ENCODE measurements at regions not wholly inside any gene's neighbourhood (a gene's known extent, or its start where the extent isn't known, plus 50 kb on each side); places are given as distances from the start of the nearest gene placed in this dataset.

DNA sequence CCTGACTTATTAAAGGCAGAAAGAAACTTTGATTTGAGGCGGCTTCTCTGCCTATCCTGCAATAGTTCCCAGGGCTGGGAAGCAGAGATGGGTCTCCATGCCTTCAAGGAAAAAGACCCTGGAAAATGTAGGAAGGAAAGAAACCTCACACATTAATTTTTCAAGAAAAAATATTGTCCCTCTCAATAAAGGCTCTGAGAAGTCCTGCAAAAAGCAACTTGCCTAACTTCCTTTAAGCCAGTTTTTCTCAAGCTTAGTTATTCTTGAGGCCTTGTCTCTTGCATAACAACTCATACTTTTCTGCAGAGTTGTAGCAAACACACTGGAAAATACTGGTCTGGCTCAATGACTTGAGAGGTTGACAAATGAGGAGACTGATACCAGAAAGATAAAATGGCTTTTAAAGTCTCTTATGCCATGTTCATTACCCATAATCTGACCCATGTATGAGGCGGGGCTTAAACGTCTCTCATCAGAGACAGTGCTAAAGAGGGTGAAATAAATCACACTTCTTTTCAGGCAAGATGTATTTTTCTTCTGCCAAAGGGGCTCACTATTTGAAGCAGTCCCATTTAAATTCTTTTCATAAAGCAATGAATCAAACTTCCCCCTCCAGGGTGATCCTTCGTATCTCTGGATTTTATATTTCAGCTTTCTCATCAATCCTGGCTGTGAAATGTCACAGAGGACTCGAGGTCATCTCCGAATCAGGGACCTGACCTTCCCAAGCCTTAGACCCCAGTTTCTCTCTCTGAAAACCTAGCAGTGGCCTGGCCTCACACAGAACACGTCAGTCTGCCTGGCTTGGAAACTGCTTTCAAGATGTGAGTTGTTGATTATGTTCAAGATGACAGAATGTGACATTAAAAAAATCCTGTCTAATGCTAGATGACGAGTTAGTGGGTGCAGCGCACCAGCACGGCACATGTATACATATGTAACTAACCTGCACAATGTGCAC is 82.3 kb upstream of the KCNG1 start:
- Mint-ChIP-seq H3K27ac (no peak overlapping the region), H3K27me3 (ENCODE audit: low read depth) (no peaks in the 10 kb centered on the region), H3K4me1 (ENCODE audit: low read depth) (no peaks in the 10 kb centered on the region), H3K4me3 (no peak overlapping the region), H3K9me3 (no peaks in the 10 kb centered on the region), H3K36me3 (ENCODE audit: low read depth) (no peaks in the 10 kb centered on the region)

DNA sequence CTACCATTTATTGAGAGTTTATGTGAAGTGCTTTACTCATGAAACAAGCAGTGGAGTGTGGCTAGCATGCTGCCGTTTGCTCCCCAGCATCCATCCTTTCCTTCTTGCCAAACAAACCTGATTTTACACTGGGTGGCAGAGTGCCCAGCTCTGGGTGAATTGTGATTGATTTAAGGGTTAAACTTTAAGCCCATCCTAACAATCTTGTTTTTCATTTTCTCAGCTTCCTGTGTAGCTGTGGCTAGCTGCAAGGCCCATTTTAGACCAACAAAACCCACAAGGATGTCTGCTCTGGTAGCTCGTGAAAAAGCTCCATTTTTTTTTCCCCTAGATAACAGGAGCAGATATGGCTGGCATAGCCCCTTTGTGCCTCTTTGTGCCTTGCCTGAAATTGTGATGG is 77.7 kb upstream of the KCNG1 start:
- peaks cover 15% of the 10 kb centered on the region for H3K27me3 Mint-ChIP-seq (ENCODE audit: low read depth)
- no peaks in the 10 kb centered on the region for H3K9me3 Mint-ChIP-seq
- no peaks in the 10 kb centered on the region for H3K4me1 Mint-ChIP-seq (ENCODE audit: low read depth)
- no peaks in the 10 kb centered on the region for H3K36me3 Mint-ChIP-seq (ENCODE audit: low read depth)
- no peak overlapping the region for H3K27ac Mint-ChIP-seq
- no peak overlapping the region for H3K4me3 Mint-ChIP-seq

DNA sequence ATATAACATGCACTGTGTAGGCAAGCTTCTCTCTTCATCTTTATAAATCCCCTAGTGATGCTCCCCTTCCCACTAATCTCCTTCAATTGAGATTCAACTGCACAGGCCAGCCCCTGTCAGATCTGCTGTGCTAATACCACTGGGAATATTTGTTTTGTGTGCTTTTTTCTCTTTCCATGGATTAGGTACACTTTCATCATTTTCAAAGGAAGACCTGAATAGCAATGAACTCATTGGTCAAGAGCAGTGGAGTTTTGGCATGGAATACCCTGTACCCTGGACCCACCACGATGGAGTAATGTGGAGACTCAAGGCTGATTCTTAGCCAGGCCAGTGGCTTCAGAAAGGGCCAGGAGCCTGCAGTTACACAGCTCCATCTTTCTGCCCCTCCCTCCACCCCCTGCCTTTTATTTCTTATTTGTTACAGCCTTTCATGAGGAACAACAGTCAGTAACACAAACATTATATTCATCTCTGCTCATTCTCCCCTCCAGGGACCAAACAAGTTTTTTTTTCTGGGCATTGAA is 75.4 kb upstream of the KCNG1 start:
- Mint-ChIP-seq H3K36me3 (ENCODE audit: low read depth) (no peaks in the 10 kb centered on the region), H3K4me1 (ENCODE audit: low read depth) (no peaks in the 10 kb centered on the region)

DNA sequence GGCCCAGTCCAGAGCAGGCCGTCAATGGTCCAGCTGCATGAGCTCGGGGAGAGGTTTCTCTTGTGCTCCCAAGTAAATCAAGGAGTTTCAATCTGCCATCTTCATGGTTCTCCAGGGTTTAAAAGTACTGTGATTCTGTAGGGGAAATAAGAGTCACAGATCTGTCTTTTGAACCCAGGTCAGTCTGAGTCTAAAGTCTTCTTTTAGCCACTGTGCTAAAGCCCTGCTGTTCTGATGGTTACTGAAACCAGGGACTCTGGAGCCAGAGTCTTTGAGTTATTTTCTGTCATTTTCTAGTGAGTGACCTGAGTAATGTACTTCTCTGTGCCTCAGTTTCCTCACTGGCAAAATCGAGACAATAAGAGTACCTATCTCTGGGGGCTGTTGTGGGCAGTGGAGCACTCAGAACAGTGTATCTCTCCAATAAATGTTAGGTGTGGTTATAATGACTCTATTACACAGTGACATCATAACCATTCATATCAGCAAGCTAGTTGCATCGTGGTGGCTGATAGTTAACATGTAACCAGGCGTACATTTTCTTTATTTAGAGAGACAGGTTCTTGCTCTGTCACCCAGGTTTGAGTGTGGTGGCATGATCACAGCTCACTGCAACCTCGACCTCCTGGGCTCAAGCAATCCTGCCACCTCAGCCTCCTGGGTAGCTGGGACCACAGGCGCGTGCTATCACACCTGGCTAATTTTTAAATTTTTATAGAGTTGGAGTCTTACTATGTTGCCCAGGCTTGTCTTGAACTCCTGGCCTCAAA is 74.6 kb upstream of the KCNG1 start:
- Mint-ChIP-seq H3K27ac (no peak overlapping the region), H3K4me3 (no peak overlapping the region), H3K27me3 (ENCODE audit: low read depth) (peaks cover 32% of the 10 kb centered on the region), H3K36me3 (ENCODE audit: low read depth) (no peaks in the 10 kb centered on the region), H3K9me3 (no peaks in the 10 kb centered on the region), H3K4me1 (ENCODE audit: low read depth) (peaks cover under 1% of the 10 kb centered on the region)

More for the DNA sequence above, 75.4 kb upstream of the KCNG1 start:
- Mint-ChIP-seq H3K27me3 (ENCODE audit: low read depth) (peaks cover 24% of the 10 kb centered on the region), H3K4me3 (no peak overlapping the region), H3K9me3 (no peaks in the 10 kb centered on the region), H3K27ac (no peak overlapping the region)

DNA sequence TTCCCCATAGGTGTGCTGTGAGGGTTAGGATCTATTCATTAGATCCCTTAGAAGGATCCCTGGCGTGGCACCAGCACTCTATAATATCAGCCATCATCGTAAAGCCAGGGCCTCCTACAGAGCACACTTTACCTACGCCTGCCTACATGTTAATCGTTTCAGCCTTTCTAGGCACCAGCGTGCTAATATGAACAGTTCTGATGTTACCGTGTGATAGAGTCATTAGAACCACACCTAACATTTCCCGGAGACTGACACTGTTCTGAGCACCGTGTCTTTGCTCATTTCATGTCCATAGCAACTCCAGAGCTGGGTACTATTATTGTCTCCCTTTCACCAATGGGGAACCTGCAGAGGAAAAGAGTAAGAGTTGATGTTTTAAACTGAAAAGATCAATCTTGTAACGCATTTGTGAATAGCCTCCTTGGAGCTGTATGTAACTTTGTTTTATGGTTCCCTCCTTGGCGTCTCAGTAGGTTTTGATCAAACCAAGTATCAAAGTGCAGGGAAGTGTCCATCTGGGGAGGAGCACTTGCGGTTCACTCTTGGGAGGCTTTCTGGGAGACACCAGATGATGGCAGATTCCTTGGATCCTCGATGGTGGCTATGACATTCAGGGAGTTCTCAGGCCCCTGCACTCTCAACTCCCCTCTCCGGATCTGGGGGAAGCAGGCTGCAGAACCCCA is 73.8 kb upstream of the KCNG1 start:
- peaks cover 3% of the 10 kb centered on the region for H3K4me1 Mint-ChIP-seq (ENCODE audit: low read depth)
- no peak overlapping the region for H3K27ac Mint-ChIP-seq
- H3K27me3 Mint-ChIP-seq (ENCODE audit: low read depth), result peaks cover 40% of the 10 kb centered on the region
- no peaks in the 10 kb centered on the region for H3K36me3 Mint-ChIP-seq (ENCODE audit: low read depth)
- H3K4me3 Mint-ChIP-seq, result no peak overlapping the region
- H3K9me3 Mint-ChIP-seq, result no peaks in the 10 kb centered on the region

DNA sequence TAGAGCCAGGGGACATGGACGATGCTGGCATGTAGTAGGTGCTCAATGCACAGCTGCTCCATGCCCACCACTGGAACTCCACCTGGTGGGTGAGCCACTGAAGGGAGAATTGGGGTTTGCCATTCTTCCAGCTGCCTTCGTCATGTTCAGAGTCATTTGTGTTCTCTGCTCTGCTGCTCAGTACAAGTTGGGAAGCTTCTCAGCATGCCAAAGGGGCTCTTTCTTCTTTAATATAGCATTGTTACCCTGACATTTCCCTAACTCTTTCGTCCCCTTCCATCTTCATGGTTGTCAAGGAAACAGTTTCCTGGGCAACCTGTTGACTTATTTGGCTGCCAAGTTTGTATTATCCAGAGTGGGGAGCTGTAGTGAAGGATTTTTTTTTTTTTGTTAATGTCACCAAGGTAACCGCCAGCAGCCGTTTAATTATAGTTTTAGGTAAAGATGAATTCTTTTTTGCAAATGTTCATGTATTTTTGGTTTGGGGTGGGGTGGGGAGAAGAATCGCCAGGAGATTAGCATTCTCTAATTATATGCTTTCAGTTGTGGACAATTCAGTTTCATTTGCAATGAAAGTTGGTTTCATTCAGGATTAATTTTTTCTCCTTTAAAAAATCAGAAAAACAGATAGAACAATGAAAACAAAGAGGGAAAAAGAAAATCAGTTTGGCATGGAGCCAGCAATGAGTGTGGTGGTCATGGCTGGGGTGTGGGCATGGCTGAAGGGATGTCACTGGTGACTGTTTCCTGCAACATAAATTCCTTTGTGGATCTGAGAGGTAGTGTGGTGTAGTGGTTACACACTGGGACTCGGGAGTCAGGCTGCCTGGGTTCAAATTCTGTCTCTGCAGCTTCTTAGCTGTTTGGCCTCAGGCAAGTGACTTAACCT is 73.0 kb upstream of the KCNG1 start:
- H3K9me3 Mint-ChIP-seq, result no peaks in the 10 kb centered on the region
- H3K4me3 Mint-ChIP-seq, result no peak overlapping the region
- H3K27ac Mint-ChIP-seq, result no peak overlapping the region
- H3K27me3 Mint-ChIP-seq (ENCODE audit: low read depth), result peaks cover 49% of the 10 kb centered on the region
- H3K36me3 Mint-ChIP-seq (ENCODE audit: low read depth), result no peaks in the 10 kb centered on the region
- peaks cover 3% of the 10 kb centered on the region for H3K4me1 Mint-ChIP-seq (ENCODE audit: low read depth)

DNA sequence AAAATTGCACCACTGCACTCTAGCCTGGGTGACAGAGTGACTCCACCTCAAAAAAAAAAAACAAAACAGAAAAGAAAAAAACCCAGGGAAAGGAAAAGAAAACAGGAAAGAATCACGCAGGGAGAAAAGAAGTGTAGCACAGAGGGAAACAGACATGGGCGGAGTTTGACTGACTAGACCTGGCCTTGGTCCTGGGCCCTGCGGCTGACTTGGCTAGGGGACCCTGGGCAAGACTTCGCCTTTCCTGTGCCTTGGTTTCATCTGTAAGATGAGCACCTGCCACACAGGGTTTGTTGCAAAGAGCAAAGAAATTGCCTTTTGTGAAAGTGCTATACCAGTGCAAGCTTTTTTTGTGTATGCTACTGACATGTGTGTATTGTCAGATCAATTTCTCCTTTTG is 71.3 kb upstream of the KCNG1 start:
- Mint-ChIP-seq H3K9me3 (no peaks in the 10 kb centered on the region), H3K27ac (no peak overlapping the region), H3K4me3 (no peak overlapping the region), H3K27me3 (ENCODE audit: low read depth) (peaks cover 45% of the 10 kb centered on the region), H3K4me1 (ENCODE audit: low read depth) (peaks cover 3% of the 10 kb centered on the region), H3K36me3 (ENCODE audit: low read depth) (no peaks in the 10 kb centered on the region)

DNA sequence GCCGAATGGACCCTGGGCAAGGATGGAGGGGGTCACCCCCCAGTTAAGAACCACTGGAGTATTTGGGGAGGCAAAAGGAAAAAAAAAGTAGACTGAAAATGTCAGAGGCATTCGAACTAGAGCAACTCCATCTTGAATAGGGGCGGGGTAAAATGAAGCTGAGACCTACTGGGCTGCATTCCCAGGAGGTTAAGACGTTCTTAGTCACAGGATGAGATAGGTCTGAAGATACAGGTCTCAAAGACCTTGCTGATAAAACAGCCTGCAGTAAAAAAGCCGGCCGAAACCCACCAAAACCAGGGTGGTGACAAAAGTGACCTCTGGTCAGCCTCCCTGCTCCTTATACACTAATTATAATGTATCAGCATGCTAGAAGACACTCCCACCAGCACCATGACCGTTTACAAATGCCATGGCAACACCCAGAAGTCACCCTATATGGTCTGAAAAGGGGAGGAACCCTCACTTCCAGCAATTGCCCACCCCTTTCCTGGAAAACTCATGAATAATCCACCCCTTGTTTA is 70.4 kb upstream of the KCNG1 start:
- H3K9me3 Mint-ChIP-seq, result no peaks in the 10 kb centered on the region
- H3K27ac Mint-ChIP-seq, result no peak overlapping the region
- peaks cover 45% of the 10 kb centered on the region for H3K27me3 Mint-ChIP-seq (ENCODE audit: low read depth)
- H3K4me1 Mint-ChIP-seq (ENCODE audit: low read depth), result peaks cover 3% of the 10 kb centered on the region
- H3K36me3 Mint-ChIP-seq (ENCODE audit: low read depth), result no peaks in the 10 kb centered on the region
- no peak overlapping the region for H3K4me3 Mint-ChIP-seq

DNA sequence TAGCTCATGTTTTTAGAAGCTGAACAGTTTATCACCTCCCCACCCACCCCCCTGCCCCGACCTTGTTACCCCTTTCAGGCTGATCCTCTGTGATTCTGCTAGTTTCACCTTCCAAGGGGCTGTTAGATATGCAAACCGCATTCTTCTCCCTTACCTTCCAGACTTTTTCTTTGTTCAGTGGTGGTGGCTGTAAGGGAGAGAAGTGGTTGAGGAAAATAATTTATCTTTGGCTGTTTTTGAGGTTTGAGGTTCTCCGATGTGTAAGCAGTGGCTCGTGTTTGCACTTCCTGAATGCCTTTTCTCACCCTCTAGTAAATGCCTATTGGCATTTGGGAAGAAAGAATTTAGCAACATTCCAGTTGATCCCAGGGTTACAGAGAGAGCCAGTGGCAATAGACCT is 69.4 kb upstream of the KCNG1 start:
- Mint-ChIP-seq H3K4me3 (no peak overlapping the region), H3K9me3 (no peaks in the 10 kb centered on the region), H3K4me1 (ENCODE audit: low read depth) (peaks cover 3% of the 10 kb centered on the region), H3K27ac (no peak overlapping the region), H3K36me3 (ENCODE audit: low read depth) (no peaks in the 10 kb centered on the region), H3K27me3 (ENCODE audit: low read depth) (peaks cover 47% of the 10 kb centered on the region)

DNA sequence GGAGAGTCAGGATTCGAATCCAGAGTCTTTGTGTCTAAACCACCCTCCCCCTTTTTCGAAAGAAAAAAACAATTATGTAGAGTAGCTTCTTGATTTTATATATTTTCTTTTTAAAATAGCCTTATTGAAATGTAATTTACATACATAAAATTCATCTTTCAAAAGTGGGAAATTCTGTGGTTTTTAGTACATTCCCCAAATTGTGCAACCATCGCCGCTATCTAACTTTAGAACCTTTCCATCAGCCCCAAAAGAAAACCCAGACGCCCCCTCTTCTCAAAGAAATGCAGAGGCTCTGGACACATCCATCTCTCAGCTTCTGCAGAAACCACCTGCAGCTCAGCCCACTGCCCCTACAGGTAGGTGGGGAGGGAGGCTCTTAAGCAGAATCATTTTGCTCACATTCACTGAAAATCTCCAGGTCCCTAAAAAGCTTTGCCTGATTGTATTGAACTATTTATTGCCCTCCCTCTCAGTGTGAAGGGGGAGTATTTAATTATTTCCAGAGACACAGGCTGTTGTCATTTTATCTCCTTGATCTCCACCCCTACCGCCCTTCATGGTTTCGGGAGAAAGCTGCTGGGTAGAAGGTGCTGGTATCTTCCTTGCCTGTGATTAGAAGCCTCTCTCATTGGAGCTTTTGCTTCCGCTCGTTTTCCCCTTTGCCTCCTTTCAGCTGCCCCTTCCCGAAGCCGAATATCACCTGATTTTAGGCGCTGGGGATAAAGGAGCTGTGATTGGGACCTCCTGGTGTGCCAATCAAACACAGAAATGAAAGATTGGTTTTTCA is 68.7 kb upstream of the KCNG1 start:
- Mint-ChIP-seq H3K36me3 (ENCODE audit: low read depth) (no peaks in the 10 kb centered on the region), H3K4me1 (ENCODE audit: low read depth) (peaks cover 3% of the 10 kb centered on the region), H3K27ac (no peak overlapping the region), H3K27me3 (ENCODE audit: low read depth) (peaks cover 49% of the 10 kb centered on the region), H3K9me3 (no peaks in the 10 kb centered on the region), H3K4me3 (no peak overlapping the region)

DNA sequence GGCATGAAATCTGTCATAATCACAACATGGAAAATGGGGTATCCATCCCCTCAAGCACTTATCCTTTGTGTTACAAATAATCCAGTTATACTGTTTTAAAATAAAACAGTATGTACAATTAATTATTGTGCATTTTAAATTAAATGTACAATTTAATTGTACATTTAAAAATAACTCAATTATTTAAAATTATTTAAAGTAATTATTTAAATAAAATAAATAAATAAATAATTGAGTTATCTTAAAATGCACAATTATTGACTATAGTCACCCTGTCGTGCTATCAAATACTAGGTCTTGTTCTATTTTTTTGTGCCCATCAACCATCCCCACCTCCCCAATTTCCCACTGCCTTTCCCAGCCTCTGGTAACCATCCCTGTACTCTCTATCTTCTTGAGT is 66.9 kb upstream of the KCNG1 start:
- no peaks in the 10 kb centered on the region for H3K9me3 Mint-ChIP-seq

DNA sequence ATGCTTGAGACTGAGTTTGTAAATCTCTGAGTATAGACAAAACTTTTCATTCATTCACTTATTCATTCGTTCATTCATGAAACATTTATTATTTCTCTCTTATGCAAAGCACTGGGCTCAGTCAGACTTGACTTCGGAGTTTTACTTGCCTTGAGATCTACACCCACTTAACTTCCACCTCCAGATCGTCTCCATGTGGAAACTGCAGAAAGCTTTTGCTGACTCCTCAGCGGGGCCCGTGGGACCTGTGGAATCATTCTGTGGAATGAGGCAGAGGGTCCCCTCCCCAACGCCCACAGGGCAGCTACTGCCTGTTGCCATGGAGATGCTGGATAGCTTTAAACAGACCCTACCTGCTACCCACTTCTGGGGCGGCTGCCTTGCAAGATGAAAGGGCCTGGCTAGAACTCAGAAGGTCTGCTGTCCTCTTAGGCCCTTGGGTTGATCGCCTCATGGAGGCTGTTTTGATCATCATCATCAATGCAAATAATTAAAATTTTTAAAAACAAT is 66.4 kb upstream of the KCNG1 start:
- peaks cover 3% of the 10 kb centered on the region for H3K4me1 Mint-ChIP-seq (ENCODE audit: low read depth)
- no peak overlapping the region for H3K4me3 Mint-ChIP-seq
- H3K36me3 Mint-ChIP-seq (ENCODE audit: low read depth), result no peaks in the 10 kb centered on the region
- H3K9me3 Mint-ChIP-seq, result no peaks in the 10 kb centered on the region
- H3K27me3 Mint-ChIP-seq (ENCODE audit: low read depth), result peaks cover 41% of the 10 kb centered on the region
- H3K27ac Mint-ChIP-seq, result no peak overlapping the region

More for the DNA sequence above, 66.9 kb upstream of the KCNG1 start:
- Mint-ChIP-seq H3K36me3 (ENCODE audit: low read depth) (no peaks in the 10 kb centered on the region), H3K4me3 (no peak overlapping the region), H3K4me1 (ENCODE audit: low read depth) (peaks cover 3% of the 10 kb centered on the region), H3K27me3 (ENCODE audit: low read depth) (peaks cover 39% of the 10 kb centered on the region), H3K27ac (no peak overlapping the region)

DNA sequence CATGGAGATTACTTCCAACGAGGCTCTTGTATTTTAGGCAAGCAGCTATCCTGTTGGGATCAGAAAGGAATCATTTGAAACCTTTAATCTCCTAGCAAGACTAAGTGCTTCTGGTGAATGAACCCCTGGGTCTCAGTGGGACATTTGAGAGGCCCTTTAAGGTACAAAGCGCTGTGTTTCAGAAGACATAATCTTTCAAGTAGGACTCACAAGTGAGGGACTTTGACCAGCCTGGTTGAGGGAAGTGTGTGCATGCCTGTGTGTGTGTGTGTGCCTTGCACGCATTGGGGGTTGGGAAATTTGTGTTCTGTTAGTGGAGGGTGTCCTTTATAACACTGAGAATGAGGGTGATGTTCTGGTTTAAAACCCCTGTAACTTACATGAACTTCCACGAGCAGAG is 64.4 kb upstream of the KCNG1 start:
- H3K36me3 Mint-ChIP-seq (ENCODE audit: low read depth), result no peaks in the 10 kb centered on the region
- H3K9me3 Mint-ChIP-seq, result no peaks in the 10 kb centered on the region

More for the DNA sequence above, 64.4 kb upstream of the KCNG1 start:
- H3K4me3 Mint-ChIP-seq, result no peak overlapping the region
- no peaks in the 10 kb centered on the region for H3K4me1 Mint-ChIP-seq (ENCODE audit: low read depth)
- H3K27me3 Mint-ChIP-seq (ENCODE audit: low read depth), result peaks cover 41% of the 10 kb centered on the region
- H3K27ac Mint-ChIP-seq, result no peak overlapping the region

All from T-helper 1 cell treated with Interleukin-12 subunit alpha and Interleukin-12 subunit beta and Interleukin-4 antibody, amounts not matched to agents 30 μg/mL and 1 μg/mL, for 36 hours (primary cell).